Ishikawa (cell line): ENCODE measurements at regions not wholly inside any gene's neighbourhood (a gene's known extent, or its start where the extent isn't known, plus 50 kb on each side); places are given as distances from the start of the nearest gene placed in this dataset.

Experiments used
- CEBPB ChIP-seq: IDR thresholded peaks from 2 replicates; pipeline ENCODE4 v1.6.1; 2012
- CREB1 ChIP-seq: IDR thresholded peaks from 2 replicates; pipeline ENCODE4 v1.6.1; 2012; ENCODE audit warnings: low read depth
- EGR1 ChIP-seq: IDR thresholded peaks from 2 replicates; pipeline ENCODE4 v1.6.1; 2012
- EP300 ChIP-seq: IDR thresholded peaks from 2 replicates; pipeline ENCODE4 v1.6.1; 2012; ENCODE audit warnings: borderline replicate concordance
- FOXM1 ChIP-seq: IDR thresholded peaks from 2 replicates; pipeline ENCODE4 v1.6.1; 2012; ENCODE audit warnings: low read depth, borderline replicate concordance
- MAX ChIP-seq: IDR thresholded peaks from 2 replicates; pipeline ENCODE4 v1.6.1; 2012
- NFIC ChIP-seq: IDR thresholded peaks from 2 replicates; pipeline ENCODE4 v1.6.1; 2012
- RAD21 ChIP-seq: IDR thresholded peaks from 2 replicates; pipeline ENCODE4 v1.6.1; 2012; ENCODE audit warnings: low read depth
- REST ChIP-seq: IDR thresholded peaks from 2 replicates; pipeline ENCODE4 v1.6.1; 2012; ENCODE audit warnings: low read depth, mild to moderate bottlenecking
- TAF1 ChIP-seq: IDR thresholded peaks from 2 replicates; pipeline ENCODE4 v1.6.1; 2012; ENCODE audit warnings: low read depth, mild to moderate bottlenecking
- TCF12 ChIP-seq: IDR thresholded peaks from 2 replicates; pipeline ENCODE4 v1.6.1; 2012; ENCODE audit warnings: low read depth
- TEAD4 ChIP-seq: IDR thresholded peaks from 2 replicates; pipeline ENCODE4 v1.6.1; 2012
- YY1 ChIP-seq: IDR thresholded peaks from 2 replicates; pipeline ENCODE4 v1.6.1; 2012; ENCODE audit warnings: low read depth
- ZBTB7A ChIP-seq: IDR thresholded peaks from 2 replicates; pipeline ENCODE4 v1.6.1; 2012; ENCODE audit warnings: low read depth
- TF ChIP-seq, protein P1 (sequence below): IDR thresholded peaks from 2 replicates; pipeline ENCODE4 v1.6.1; 2012

DNA sequence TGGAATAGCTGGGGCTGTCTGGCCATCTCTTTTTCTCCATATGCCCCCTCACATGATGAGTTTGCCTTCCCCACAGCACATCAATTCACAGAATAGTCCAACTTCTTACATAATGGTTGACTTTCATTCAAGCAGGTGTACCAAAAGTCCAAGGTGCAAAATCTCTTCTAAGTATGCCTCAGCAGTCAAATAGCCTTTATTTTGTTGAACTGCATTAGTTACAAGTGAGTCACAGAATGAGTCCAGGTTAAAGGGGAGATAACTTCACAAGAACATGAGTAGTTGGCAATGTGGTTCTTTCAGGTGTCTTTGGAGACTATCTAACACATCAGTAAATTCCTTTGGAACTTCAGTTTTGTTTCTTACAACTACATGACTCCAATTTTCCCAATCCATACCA lies 672.5 kb downstream of the PRELID2 start:
- TF ChIP-seq TCF12, result no peak

GRCh38 chr5:145161391-145161790 lies 673.8 kb downstream of the PRELID2 start:
- TF ChIP-seq FOXM1 (no peak), MAX (no peak), CREB1 (no peak), EGR1 (no peak), CEBPB (no peak), RAD21 (no peak), NFIC (no peak), REST (no peak), ZBTB7A (no peak), TCF12 (no peak), TAF1 (no peak), EP300 (no peak), TEAD4 (no peak)
- TF ChIP-seq, protein P1, sequence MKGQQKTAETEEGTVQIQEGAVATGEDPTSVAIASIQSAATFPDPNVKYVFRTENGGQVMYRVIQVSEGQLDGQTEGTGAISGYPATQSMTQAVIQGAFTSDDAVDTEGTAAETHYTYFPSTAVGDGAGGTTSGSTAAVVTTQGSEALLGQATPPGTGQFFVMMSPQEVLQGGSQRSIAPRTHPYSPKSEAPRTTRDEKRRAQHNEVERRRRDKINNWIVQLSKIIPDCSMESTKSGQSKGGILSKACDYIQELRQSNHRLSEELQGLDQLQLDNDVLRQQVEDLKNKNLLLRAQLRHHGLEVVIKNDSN, result no peak

DNA sequence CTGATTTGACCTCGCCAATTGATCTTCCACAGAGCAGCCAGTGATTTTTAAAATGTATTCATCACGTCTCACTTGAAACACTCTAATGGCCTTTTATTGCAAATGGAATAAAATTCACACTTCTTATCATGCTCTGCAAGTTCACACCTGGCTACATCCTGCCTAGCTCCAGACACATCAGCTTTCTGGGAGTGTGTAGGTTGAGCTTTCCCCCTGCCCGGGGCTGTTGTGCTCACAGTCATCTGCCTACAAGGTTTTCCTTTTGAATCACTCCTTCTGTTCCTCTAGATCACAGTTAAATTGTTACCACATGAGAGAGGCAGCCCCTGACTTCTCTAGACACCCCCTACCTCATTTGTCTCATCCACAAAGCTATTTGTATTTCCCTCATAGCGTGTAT lies 674.5 kb downstream of the PRELID2 start:
- TF ChIP-seq FOXM1 (no peak), REST (no peak), NFIC (no peak), CEBPB (no peak), TEAD4 (no peak), EP300 (no peak), EGR1 (no peak), CREB1 (no peak), MAX (no peak), TAF1 (no peak), TCF12 (no peak), ZBTB7A (no peak)
- TF ChIP-seq, protein P1, result no peak

DNA sequence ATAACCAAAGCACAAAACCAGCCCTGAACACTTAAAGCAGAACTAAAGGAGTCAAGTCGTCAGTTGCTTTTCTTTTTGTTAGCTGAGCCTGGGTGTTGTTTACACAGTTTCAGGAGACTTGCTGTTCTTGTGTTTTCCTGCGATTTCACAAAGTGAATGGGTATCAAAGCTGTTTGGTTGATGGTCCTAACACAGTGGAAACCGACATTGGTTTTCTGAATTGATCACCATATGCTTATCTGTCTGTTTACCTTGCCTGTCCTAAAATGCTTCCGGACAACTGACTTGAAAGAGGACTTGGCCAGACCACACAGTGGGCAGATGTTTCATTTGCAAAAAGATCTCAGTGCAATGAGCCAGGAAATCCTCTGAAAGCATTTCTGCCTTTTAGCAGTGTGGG lies 676.4 kb downstream of the PRELID2 start:
- TF ChIP-seq CREB1, result no peak
- no peak for TF ChIP-seq RAD21
- TF ChIP-seq REST, result no peak

DNA sequence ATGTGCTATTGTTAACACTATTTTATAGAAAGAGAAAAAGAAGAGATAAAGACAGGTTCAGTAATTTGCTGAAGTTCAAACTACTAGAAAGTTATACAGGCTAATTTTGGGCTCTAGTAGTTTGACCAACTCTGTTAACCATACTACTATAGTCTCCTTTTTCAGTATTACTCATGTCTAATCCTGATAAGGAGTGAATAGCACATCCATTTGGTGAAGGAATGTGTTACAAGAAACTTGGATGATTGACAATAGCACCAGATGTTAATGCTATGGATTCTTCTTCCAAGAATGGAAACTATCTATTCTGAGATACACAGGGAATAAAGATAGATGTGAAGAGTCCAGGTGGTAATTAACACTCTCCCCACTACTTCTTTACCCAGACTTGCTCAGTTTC lies 677.3 kb downstream of the PRELID2 start:
- TF ChIP-seq CREB1 (no peak), YY1 (no peak), REST (no peak), MAX (no peak), NFIC (no peak), EGR1 (no peak), ZBTB7A (no peak), EP300 (no peak), TCF12 (no peak), TEAD4 (no peak), CEBPB (no peak), TAF1 (no peak), FOXM1 (no peak), RAD21 (no peak)
- TF ChIP-seq, protein P1, result no peak
